AG04449 (cell line): ENCODE measurements at regions not wholly inside any gene's neighbourhood (a gene's known extent, or its start where the extent isn't known, plus 50 kb on each side); places are given as distances from the start of the nearest gene placed in this dataset.
"Not testable (repeated sequence)": the region's sequence is repeated elsewhere in the genome, so short reads cannot be mapped to it uniquely, and the experiment has no call there.

ENCODE experiments used
- CTCF ChIA-PET: fragments of 350-600 bp; formaldehyde crosslinking; extraction: SDS; loops from one replicate; lab custom pipeline; 2021; ENCODE audit warnings: antibody characterized with exemption; lab: Yijun Ruan, JAX
- POLR2A ChIA-PET: fragments of 400-600, 350-600 bp; formaldehyde crosslinking; extraction: SDS; loops from one replicate; lab custom pipeline; 2020; ENCODE audit warnings: antibody characterized with exemption, inconsistent platforms; lab: Yijun Ruan, JAX
- DNase-seq: peaks from one replicate; pipeline ENCODE4 v3.0.0-alpha.2; 2010; ENCODE audit warnings: low read depth, low spot score
- H3K4me3 ChIP-seq: 2 replicates; pipeline ENCODE4 v1.5.1; 2011; ENCODE audit warnings: low read depth, mild to moderate bottlenecking, control low read depth, low read length
- CTCF ChIP-seq: IDR thresholded peaks from one replicate; pipeline ENCODE4 v1.5.1; 2011; ENCODE audit warnings: mild to moderate bottlenecking, moderate library complexity, low read length, control low read depth, inconsistent platforms; ENCODE audit not compliant: insufficient read depth; ENCODE audit errors: missing control alignments

- ChIA-PET CTCF (no interaction called here), POLR2A (no interaction called here)
- no peak overlapping the region for H3K4me3 ChIP-seq
- TF ChIP-seq CTCF = no peak
- no peak for DNase-seq
Measured at GRCh38 chr5:116876240-116876840, 301.7 kb upstream of the SEMA6A start.

- ChIA-PET POLR2A (no interaction called here), CTCF (no interaction called here)
- DNase-seq = no peak
- H3K4me3 ChIP-seq = no peak overlapping the region
- TF ChIP-seq CTCF = no peak
Measured at GRCh38 chr5:116872986-116873385, 298.4 kb upstream of the SEMA6A start.

- ChIA-PET POLR2A (no interaction called here), CTCF (no interaction called here)
- H3K4me3 ChIP-seq = no peak overlapping the region
- no peak for TF ChIP-seq CTCF
- DNase-seq = no peak
Measured at GRCh38 chr5:116872486-116872885, 297.9 kb upstream of the SEMA6A start.

- POLR2A ChIA-PET, H3K4me3 ChIP-seq, CTCF ChIA-PET, DNase-seq: not testable (repeated sequence)
Measured at GRCh38 chr5:116867825-116868224, 293.2 kb upstream of the SEMA6A start.

- ChIA-PET CTCF (no interaction called here), POLR2A (no interaction called here)
- H3K4me3 ChIP-seq = no peak overlapping the region
- TF ChIP-seq CTCF = no peak
- no peak for DNase-seq
Measured at GRCh38 chr5:116865651-116866050, 291.0 kb upstream of the SEMA6A start.

- TF ChIP-seq CTCF = no peak
- CTCF ChIA-PET = no interaction called here
- POLR2A ChIA-PET = no interaction called here
- no peak overlapping the region for H3K4me3 ChIP-seq
- DNase-seq = no peak
Measured at GRCh38 chr5:116864838-116865190, 290.2 kb upstream of the SEMA6A start.

- POLR2A ChIA-PET = no interaction called here
- no peak for TF ChIP-seq CTCF
- CTCF ChIA-PET = no interaction called here
- H3K4me3 ChIP-seq = no peak overlapping the region
- DNase-seq = no peak
Measured at GRCh38 chr5:116864157-116864837, 289.7 kb upstream of the SEMA6A start.
